GM21526 (cell line): ENCODE measurements at regions not wholly inside any gene's neighbourhood (a gene's known extent, or its start where the extent isn't known, plus 50 kb on each side); places are given as distances from the start of the nearest gene placed in this dataset.

Experiments
- ATAC-seq: cut with Tn5 transposase; IDR thresholded peaks from one replicate; pipeline ENCODE4 v1.9.1; 2021; ENCODE audit warnings: moderate library complexity; ENCODE audit not compliant: unreplicated experiment, low FRiP score

GRCh38 chr1:69121723-69122122, 446.0 kb upstream of the LRRC7 start:
- ATAC-seq = no peak

- no peak for ATAC-seq
Observed at GRCh38 chr1:69122373-69122772, 445.3 kb upstream of the LRRC7 start.

DNA sequence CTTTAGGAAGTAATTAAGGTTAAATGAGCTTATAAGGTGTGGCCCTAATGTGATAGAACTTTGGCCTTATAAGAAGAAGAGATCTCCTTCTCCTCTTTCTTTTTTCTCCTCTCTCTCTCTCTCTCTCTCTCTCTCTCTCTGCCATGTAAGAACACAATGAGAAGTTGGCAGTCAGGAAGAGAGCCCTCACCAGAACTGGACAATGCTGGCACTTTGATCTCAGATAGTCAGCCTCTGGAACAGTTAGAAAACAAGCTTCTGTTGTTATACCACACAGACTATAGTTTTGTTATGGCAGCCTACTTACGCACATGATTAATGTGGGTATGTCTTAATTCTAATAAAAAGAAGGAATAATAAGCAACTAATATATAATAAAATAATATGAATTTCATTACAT, 444.2 kb upstream of the LRRC7 start:
- ATAC-seq = no peak

DNA sequence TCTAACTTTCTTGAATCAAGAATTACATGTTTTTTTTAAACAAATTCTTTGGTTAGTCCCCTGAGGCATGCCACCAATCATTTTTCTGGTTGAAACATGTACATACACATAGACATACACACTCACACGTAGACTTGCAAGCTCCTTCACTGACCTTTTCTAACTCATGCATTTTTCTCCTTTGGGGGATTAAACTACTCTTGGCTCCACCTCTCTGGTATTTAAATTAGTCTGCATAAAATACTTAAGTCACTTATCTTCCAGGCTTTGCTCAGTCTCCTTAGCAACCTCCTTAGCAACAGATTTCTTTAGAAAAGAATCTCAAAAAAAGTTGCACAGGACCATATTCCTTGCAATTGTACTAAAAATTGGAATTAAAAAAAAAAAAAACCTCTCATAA, 440.9 kb upstream of the LRRC7 start:
- ATAC-seq = no peak

GRCh38 chr1:69128204-69128603, 439.5 kb upstream of the LRRC7 start:
- ATAC-seq = no peak

DNA sequence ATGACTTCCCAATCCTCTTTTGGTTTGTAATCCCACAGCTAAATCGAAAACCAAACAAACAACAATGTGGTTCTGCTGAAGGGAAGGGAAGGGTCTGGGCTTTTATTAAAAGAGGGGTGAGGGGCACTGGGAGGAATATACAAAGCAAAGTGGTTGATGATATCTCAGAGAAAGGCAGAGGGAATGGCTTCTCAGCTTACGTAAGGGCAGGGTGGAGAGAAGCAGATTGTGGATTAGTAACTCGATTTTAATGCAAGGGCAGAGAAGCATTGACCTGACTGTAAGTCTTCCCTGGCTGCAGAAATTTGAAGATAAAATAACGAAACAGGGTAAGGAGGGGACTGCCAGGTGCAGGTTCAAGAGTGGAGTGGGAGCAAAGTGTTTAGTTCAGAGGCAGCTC, 438.2 kb upstream of the LRRC7 start:
- ATAC-seq = no peak

DNA sequence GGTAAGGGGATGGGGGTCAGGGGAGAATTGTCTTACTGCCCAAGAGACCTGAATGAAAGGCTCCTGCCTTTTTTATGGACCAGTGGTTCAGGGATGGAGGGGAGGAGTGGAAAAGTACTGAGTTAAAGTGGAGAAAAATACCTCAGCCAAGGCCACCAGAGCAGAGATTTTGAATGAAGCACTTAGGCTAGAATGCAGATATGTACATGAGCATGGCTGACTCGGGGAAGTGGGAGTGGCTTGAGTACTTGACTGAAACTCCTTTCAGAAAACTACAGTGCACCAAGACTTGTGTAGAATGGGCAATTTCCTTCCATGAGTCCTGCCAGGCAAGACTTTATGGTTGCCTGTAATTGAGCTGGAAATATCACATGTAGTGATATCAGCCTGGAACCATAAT, 429.6 kb upstream of the LRRC7 start:
- ATAC-seq = no peak

DNA sequence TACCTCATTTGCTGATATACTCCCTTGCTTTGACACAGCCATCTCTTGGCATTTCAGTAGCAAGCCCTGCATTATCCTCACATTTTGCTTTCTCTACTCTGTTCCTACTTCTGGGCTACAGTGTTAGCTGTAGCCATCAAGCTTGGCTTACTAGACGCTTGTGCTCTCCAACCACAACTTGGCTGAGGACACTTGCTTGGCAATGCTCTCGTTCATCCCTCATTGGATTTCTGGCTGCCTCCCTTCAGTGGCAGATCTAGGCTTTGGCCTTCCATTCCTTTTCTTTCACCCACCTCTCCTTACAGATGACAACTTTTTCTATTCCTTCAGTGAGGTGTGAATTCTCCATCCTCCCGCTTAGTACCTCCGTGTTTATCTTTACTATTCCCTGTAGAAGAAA, 428.7 kb upstream of the LRRC7 start:
- ATAC-seq = no peak

DNA sequence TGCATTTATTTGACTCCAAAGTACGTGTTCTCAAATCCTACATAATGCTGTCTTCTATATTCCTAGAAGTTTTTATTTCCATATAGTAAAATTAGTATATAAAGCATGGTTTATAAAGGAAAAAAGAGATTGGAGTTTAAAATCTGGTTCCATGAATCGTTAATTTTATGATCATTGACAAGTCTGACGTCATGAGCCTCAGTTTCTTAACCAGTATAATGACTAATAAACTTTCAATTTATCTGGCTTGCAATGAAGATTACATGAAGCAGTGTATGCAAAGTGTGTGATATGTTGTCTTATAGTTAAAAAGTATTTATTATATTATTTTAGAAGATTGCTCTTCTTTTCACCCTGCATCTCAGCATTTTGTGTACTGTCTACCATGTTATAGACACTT, 421.4 kb upstream of the LRRC7 start:
- no peak for ATAC-seq

- ATAC-seq = no peak
Observed at GRCh38 chr1:69148731-69149130, 419.0 kb upstream of the LRRC7 start.

GRCh38 chr1:69157046-69157756, 410.5 kb upstream of the LRRC7 start:
- no peak for ATAC-seq

DNA sequence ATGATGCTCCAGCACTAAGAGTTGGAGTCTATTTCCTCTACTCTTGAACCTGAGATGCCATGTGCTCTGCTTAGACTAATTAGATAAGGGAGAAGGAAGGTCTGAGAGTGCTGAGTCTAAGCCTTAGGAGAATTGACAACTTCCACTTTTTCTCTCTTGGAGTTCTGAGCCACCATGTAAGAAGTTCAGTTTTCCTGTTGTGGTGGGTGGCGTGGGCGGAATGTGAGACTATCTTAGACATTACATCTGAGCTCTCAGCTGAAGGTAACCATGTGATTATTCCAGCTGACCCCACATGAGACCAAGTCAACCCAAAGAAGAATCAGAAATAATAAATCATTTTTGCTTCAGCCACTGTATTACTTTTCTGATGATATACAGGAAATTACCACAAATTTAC, 404.5 kb upstream of the LRRC7 start:
- ATAC-seq = no peak

DNA sequence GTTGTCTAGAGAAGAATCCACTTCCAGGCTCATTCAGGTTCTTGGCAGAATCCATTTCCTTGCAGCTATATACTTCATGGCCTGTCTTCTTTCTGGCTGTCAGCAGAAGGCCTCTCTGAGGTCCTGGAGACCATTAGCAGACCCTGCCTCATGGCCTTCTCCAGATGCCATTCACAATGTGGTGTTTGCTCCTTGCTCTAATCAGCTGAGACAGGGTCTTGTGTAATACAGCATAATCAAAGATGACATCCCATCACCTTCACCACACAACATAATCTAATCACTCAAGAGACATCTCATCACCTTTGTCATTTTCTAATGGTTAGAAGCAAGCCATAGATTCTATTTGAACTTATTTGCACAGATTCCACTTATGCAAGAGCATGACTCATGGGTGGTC, 403.9 kb upstream of the LRRC7 start:
- ATAC-seq = no peak

- no peak for ATAC-seq
Observed at GRCh38 chr1:69167876-69168275, 399.8 kb upstream of the LRRC7 start.

GRCh38 chr1:69171248-69171647, 396.5 kb upstream of the LRRC7 start:
- ATAC-seq = no peak

- no peak for ATAC-seq
Observed at GRCh38 chr1:69172003-69173000, 395.4 kb upstream of the LRRC7 start.

GRCh38 chr1:69175053-69175452, 392.7 kb upstream of the LRRC7 start:
- no peak for ATAC-seq

- no peak for ATAC-seq
Observed at GRCh38 chr1:69180358-69180757, 387.4 kb upstream of the LRRC7 start.

GRCh38 chr1:69185378-69185777, 382.3 kb upstream of the LRRC7 start:
- ATAC-seq = no peak

- no peak for ATAC-seq
Observed at GRCh38 chr1:69191335-69191734, 376.4 kb upstream of the LRRC7 start.

DNA sequence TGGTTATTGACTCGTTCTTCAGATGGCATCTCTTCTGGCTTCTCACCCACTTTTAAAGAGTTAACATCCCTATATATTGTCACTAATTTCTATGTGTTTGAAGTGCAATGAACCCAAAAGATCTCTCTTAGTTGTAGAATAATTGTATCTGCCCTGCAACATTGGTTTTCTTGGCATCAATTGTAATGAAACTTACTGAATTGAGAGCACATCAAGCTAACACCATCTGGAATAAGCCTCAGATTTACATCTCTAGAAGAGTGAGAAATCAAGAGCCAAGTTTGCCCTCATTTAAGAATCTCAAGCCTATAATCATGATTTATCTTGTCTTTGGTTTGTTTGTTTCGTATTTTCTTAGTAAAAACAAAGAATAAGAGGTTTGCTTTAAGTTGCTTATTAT, 372.6 kb upstream of the LRRC7 start:
- ATAC-seq = no peak

GRCh38 chr1:69196071-69196470, 371.7 kb upstream of the LRRC7 start:
- no peak for ATAC-seq
